Middle frontal gyrus (tissue), 1 donor: ENCODE measurements at regions not wholly inside any gene's neighbourhood (a gene's known extent, or its start where the extent isn't known, plus 50 kb on each side); places are given as distances from the start of the nearest gene placed in this dataset.
"Not testable (repeated sequence)": the region's sequence is repeated elsewhere in the genome, so short reads cannot be mapped to it uniquely, and the experiment has no call there.

Experiments used
- DNase-seq: peaks from one replicate; pipeline ENCODE4 v3.0.0-alpha.2; 2015; ENCODE audit warnings: low spot score; ENCODE audit errors: extremely low spot score

- DNase-seq = no peak
Measured at GRCh38 chr5:68027519-68027918, 188.0 kb upstream of the PIK3R1 start.

- DNase-seq = no peak
Measured at GRCh38 chr5:68026092-68026885, 189.3 kb upstream of the PIK3R1 start.

GRCh38 chr5:68024426-68024825 lies 191.1 kb upstream of the PIK3R1 start:
- DNase-seq = no peak

GRCh38 chr5:68021916-68022315 lies 193.6 kb upstream of the PIK3R1 start:
- no peak for DNase-seq

- DNase-seq = no peak
Measured at GRCh38 chr5:68021227-68021626, 194.3 kb upstream of the PIK3R1 start.

GRCh38 chr5:68020461-68020969 lies 195.0 kb upstream of the PIK3R1 start:
- not testable (repeated sequence) for DNase-seq

GRCh38 chr5:68015381-68016302 lies 199.9 kb upstream of the PIK3R1 start:
- no peak for DNase-seq

GRCh38 chr5:68012831-68013230 lies 202.7 kb upstream of the PIK3R1 start:
- no peak for DNase-seq

GRCh38 chr5:68012429-68012828 lies 203.1 kb upstream of the PIK3R1 start:
- no peak for DNase-seq

GRCh38 chr5:68011801-68012200 lies 203.8 kb upstream of the PIK3R1 start:
- DNase-seq = no peak

- no peak for DNase-seq
Measured at GRCh38 chr5:68011259-68011760, 204.2 kb upstream of the PIK3R1 start.

- DNase-seq = no peak
Measured at GRCh38 chr5:68010740-68011139, 204.8 kb upstream of the PIK3R1 start.

GRCh38 chr5:68007451-68007850 lies 208.1 kb upstream of the PIK3R1 start:
- no peak for DNase-seq

GRCh38 chr5:68002836-68003235 lies 212.7 kb upstream of the PIK3R1 start:
- no peak for DNase-seq

- DNase-seq = no peak
Measured at GRCh38 chr5:68000805-68001204, 214.8 kb upstream of the PIK3R1 start.

GRCh38 chr5:67999391-67999790 lies 216.2 kb upstream of the PIK3R1 start:
- DNase-seq = no peak

GRCh38 chr5:67998709-67999261 lies 216.8 kb upstream of the PIK3R1 start:
- no peak for DNase-seq

GRCh38 chr5:67997892-67998457 lies 217.6 kb upstream of the PIK3R1 start:
- DNase-seq = no peak

- no peak for DNase-seq
Measured at GRCh38 chr5:67997148-67997547, 218.4 kb upstream of the PIK3R1 start.

GRCh38 chr5:67996596-67996995 lies 219.0 kb upstream of the PIK3R1 start:
- DNase-seq = no peak

GRCh38 chr5:67992923-67993322 lies 222.6 kb upstream of the PIK3R1 start:
- DNase-seq = no peak
